Vagina (tissue), 2 donors: ENCODE measurements at regions not wholly inside any gene's neighbourhood (a gene's known extent, or its start where the extent isn't known, plus 50 kb on each side); places are given as distances from the start of the nearest gene placed in this dataset.
"Not testable (repeated sequence)": the region's sequence is repeated elsewhere in the genome, so short reads cannot be mapped to it uniquely, and the experiment has no call there.

Experiments used
- DNase-seq, 2 donors: peaks; one replicate each; pipeline ENCODE4 v3.0.0-alpha.2; 2017; ENCODE audit errors: extremely low spot score in 2 of 2
- H3K27ac ChIP-seq: fragments of 200-600 bp; sonication (generic); one replicate; pipeline ENCODE4 v1.5.1; 2019
- H3K27me3 ChIP-seq: fragments of 200-600 bp; sonication (generic); one replicate; pipeline ENCODE4 v1.5.1; 2019
- H3K36me3 ChIP-seq, 2 donors: fragments of 200-600 bp; sonication (generic); one replicate each; pipeline ENCODE4 v1.5.1; 2017 to 2019
- H3K4me1 ChIP-seq: fragments of 200-600 bp; sonication (generic); one replicate; pipeline ENCODE4 v1.5.1; 2019
- H3K4me3 ChIP-seq, 2 donors: fragments of 200-600 bp; sonication (generic); 1 replicate in 1 of 2; 2 replicates in 1 of 2; pipeline ENCODE4 v1.5.1; 2016 to 2019
- H3K9me3 ChIP-seq: fragments of 200-600 bp; sonication (generic); one replicate; pipeline ENCODE4 v1.5.1; 2019
- CTCF ChIP-seq, 3 experiments: fragments of 450-650 bp in 2 of 3; fragments of 200-600 bp in 1 of 3; sonication (generic) in 1 of 3; IDR thresholded peaks; one replicate each; pipeline ENCODE4 v1.5.1; 2017 to 2019; ENCODE audit warnings: antibody characterized with exemption in 3 of 3, mild to moderate bottlenecking in 2 of 3, moderate library complexity in 2 of 3
- POLR2A ChIP-seq, 2 donors: fragments of 450-650 bp; IDR thresholded peaks; one replicate each; pipeline ENCODE4 v1.6.1; 2017; ENCODE audit warnings: antibody characterized with exemption in 2 of 2, mild to moderate bottlenecking in 2 of 2, moderate library complexity in 2 of 2
- POLR2AphosphoS5 ChIP-seq, 2 donors: sonication (generic); formaldehyde crosslinking; IDR thresholded peaks; one replicate each; pipeline ENCODE4 v1.9.0; 2017; ENCODE audit warnings: antibody characterized with exemption in 2 of 2, mild to moderate bottlenecking in 2 of 2, low read depth in 1 of 2; ENCODE audit not compliant: insufficient read depth in 1 of 2
- intact Hi-C: fragments of 100-400 bp; cut with DNase I; formaldehyde crosslinking; loops from one replicate; pipeline ENCODE4 v1.15.1; 2023

GRCh38 chr3:75272691-75273090, 391.4 kb upstream of the FRG2C start:
- Histone ChIP-seq H3K36me3 (no peaks in the 10 kb centered on the region), H3K27ac (no peak overlapping the region), H3K9me3 (no peaks in the 10 kb centered on the region), H3K4me1 (no peaks in the 10 kb centered on the region), H3K4me3 (no peak overlapping the region), H3K27me3 (no peaks in the 10 kb centered on the region)
- TF ChIP-seq POLR2A (IDR thresholded peaks at IDR 0.05), result no peak
- intact Hi-C loops, result no loop called here
- DNase-seq, result no peak

GRCh38 chr3:75285531-75286148, 378.5 kb upstream of the FRG2C start:
- H3K4me3 ChIP-seq, intact Hi-C loops, DNase-seq, H3K9me3 ChIP-seq, H3K27me3 ChIP-seq, H3K36me3 ChIP-seq, H3K27ac ChIP-seq, H3K4me1 ChIP-seq: not testable (repeated sequence)

- H3K27ac ChIP-seq, intact Hi-C loops, H3K4me3 ChIP-seq, H3K36me3 ChIP-seq, H3K9me3 ChIP-seq, H3K27me3 ChIP-seq, DNase-seq, H3K4me1 ChIP-seq: not testable (repeated sequence)
Measured at GRCh38 chr3:75288972-75289574, 375.1 kb upstream of the FRG2C start.

GRCh38 chr3:75294124-75294523, 370.0 kb upstream of the FRG2C start:
- intact Hi-C loops, result loop anchor here (10.0 kb wide), 2 partner anchors 131 to 291 kb away; no protein-coding TSS in a partner anchor
- Histone ChIP-seq H3K27ac (no peak overlapping the region), H3K36me3 (no peaks in the 10 kb centered on the region), H3K4me1 (no peaks in the 10 kb centered on the region), H3K4me3 (no peak overlapping the region), H3K27me3 (no peaks in the 10 kb centered on the region), H3K9me3 (no peaks in the 10 kb centered on the region)
- no peak for DNase-seq
- TF ChIP-seq CTCF (IDR thresholded peaks at IDR 0.05), result peak; percentile 53 to 79 (median 71)
- no peak for TF ChIP-seq POLR2A (IDR thresholded peaks at IDR 0.05)
- no peak for TF ChIP-seq POLR2AphosphoS5 (IDR thresholded peaks at IDR 0.05; ENCODE audit: insufficient read depth in 1 of 2, low read depth in 1 of 2)

- H3K27ac ChIP-seq, result no peak overlapping the region
- TF ChIP-seq POLR2A (IDR thresholded peaks at IDR 0.05) (no peak), POLR2AphosphoS5 (IDR thresholded peaks at IDR 0.05; ENCODE audit: insufficient read depth in 1 of 2, low read depth in 1 of 2) (no peak), CTCF (IDR thresholded peaks at IDR 0.05) (no peak)
- no peaks in the 10 kb centered on the region for H3K9me3 ChIP-seq
- no peak overlapping the region for H3K4me3 ChIP-seq
- H3K27me3 ChIP-seq, result no peaks in the 10 kb centered on the region
- intact Hi-C loops, result loop anchor here (10.0 kb wide), 2 partner anchors 130 to 290 kb away; no protein-coding TSS in a partner anchor
- H3K36me3 ChIP-seq, result no peaks in the 10 kb centered on the region
- DNase-seq, result no peak
- no peaks in the 10 kb centered on the region for H3K4me1 ChIP-seq
Measured at GRCh38 chr3:75295013-75295412, 369.1 kb upstream of the FRG2C start.

- Histone ChIP-seq H3K27ac (no peak overlapping the region), H3K36me3 (no peaks in the 10 kb centered on the region), H3K4me1 (no peaks in the 10 kb centered on the region), H3K9me3 (no peaks in the 10 kb centered on the region), H3K4me3 (no peak overlapping the region), H3K27me3 (no peaks in the 10 kb centered on the region)
- TF ChIP-seq POLR2AphosphoS5 (IDR thresholded peaks at IDR 0.05; ENCODE audit: insufficient read depth in 1 of 2, low read depth in 1 of 2), result no peak
- no peak for TF ChIP-seq CTCF (IDR thresholded peaks at IDR 0.05)
- TF ChIP-seq POLR2A (IDR thresholded peaks at IDR 0.05), result no peak
- intact Hi-C loops, result loop anchor here (10.0 kb wide), 2 partner anchors 128 to 288 kb away; no protein-coding TSS in a partner anchor
- no peak for DNase-seq
Measured at GRCh38 chr3:75296858-75297257, 367.3 kb upstream of the FRG2C start.
